SK-N-MC (cell line): ENCODE measurements at regions not wholly inside any gene's neighbourhood (a gene's known extent, or its start where the extent isn't known, plus 50 kb on each side); places are given as distances from the start of the nearest gene placed in this dataset.

Experiments used
- EZH2 ChIP-seq: fragments of 200-600 bp; sonication (generic); IDR thresholded peaks from one replicate; pipeline ENCODE4 v1.6.1; 2017; ENCODE audit warnings: antibody characterized with exemption
- POLR2AphosphoS5 ChIP-seq: IDR thresholded peaks from 2 replicates; pipeline ENCODE4 v1.6.1; 2012; ENCODE audit warnings: mild to moderate bottlenecking, low read depth, low read length, borderline replicate concordance

- no peak for TF ChIP-seq EZH2
- TF ChIP-seq POLR2AphosphoS5, result no peak
Measured at GRCh38 chr1:182122913-182123260, 61.4 kb upstream of the ZNF648 start.
